ENCODE measurements at regions not wholly inside any gene's neighbourhood (a gene's known extent, or its start where the extent isn't known, plus 50 kb on each side); places are given as distances from the start of the nearest gene placed in this dataset.
"Not testable (repeated sequence)": the region's sequence is repeated elsewhere in the genome, so short reads cannot be mapped to it uniquely, and the experiment has no call there.

GRCh38 chr2:75379476-75380210, 180.3 kb upstream of the TACR1 start:
- Histone ChIP-seq H3K27me3 (ENCODE audit: control insufficient read depth in 1 of 2, insufficient read depth in 2 of 2, low read length in 2 of 2) (no peaks in the 10 kb centered on the region), H3K9me3 (ENCODE audit: control insufficient read depth in 1 of 2, insufficient read depth in 1 of 2, low read length in 2 of 2) (peaks cover 0 to 5% of the 10 kb centered on the region in 2 experiments), H3K27ac (ENCODE audit: low read depth in 1 of 2, low read length in 2 of 2) (no peak overlapping the region), H3K36me3 (ENCODE audit: insufficient read depth, low read length) (no peaks in the 10 kb centered on the region), H3K4me1 (ENCODE audit: insufficient read depth, low read length) (no peaks in the 10 kb centered on the region), H3K4me3 (ENCODE audit: low read length) (no peak overlapping the region)
- peaks cover 22% of the 10 kb centered on the region for H3K36me3 Mint-ChIP-seq (ENCODE audit: low read depth)
- no peak overlapping the region for H3K4me3 Mint-ChIP-seq
- CTCF ChIA-PET = no interaction called here
- TF ChIP-seq CTCF (IDR thresholded peaks at IDR 0.05) = no peak
- H3K27ac Mint-ChIP-seq = no peak overlapping the region
- H3K9me3 Mint-ChIP-seq = peaks cover 2% of the 10 kb centered on the region
- DNase-seq (no peak), ATAC-seq (ENCODE audit: poor library complexity) (no peak)
- POLR2A ChIA-PET = no interaction called here
- no peaks in the 10 kb centered on the region for H3K27me3 Mint-ChIP-seq
- H3K4me1 Mint-ChIP-seq (ENCODE audit: low read depth) = no peaks in the 10 kb centered on the region
- intact Hi-C loops (cut with DNase I, micrococcal nuclease) = no loop called here

- Histone ChIP-seq H3K36me3 (ENCODE audit: insufficient read depth, low read length) (no peaks in the 10 kb centered on the region), H3K4me1 (ENCODE audit: insufficient read depth, low read length) (no peaks in the 10 kb centered on the region), H3K9me3 (ENCODE audit: control insufficient read depth in 1 of 2, insufficient read depth in 1 of 2, low read length in 2 of 2) (peaks cover 0 to 6% of the 10 kb centered on the region in 2 experiments), H3K27ac (ENCODE audit: low read depth in 1 of 2, low read length in 2 of 2) (no peak overlapping the region), H3K27me3 (ENCODE audit: control insufficient read depth in 1 of 2, insufficient read depth in 2 of 2, low read length in 2 of 2) (no peaks in the 10 kb centered on the region), H3K4me3 (ENCODE audit: low read length) (no peak overlapping the region)
- Mint-ChIP-seq H3K36me3 (ENCODE audit: low read depth) (peaks cover 26% of the 10 kb centered on the region), H3K4me3 (no peak overlapping the region), H3K4me1 (ENCODE audit: low read depth) (no peaks in the 10 kb centered on the region), H3K27ac (no peak overlapping the region), H3K27me3 (no peaks in the 10 kb centered on the region), H3K9me3 (peaks cover 5% of the 10 kb centered on the region)
- ATAC-seq (ENCODE audit: poor library complexity) (no peak), DNase-seq (no peak)
- intact Hi-C loops (cut with DNase I, micrococcal nuclease) = no loop called here
- POLR2A ChIA-PET = no interaction called here
- TF ChIP-seq CTCF (IDR thresholded peaks at IDR 0.05) = no peak
- CTCF ChIA-PET = no interaction called here
Measured at GRCh38 chr2:75375646-75376582, 176.6 kb upstream of the TACR1 start.

- H3K4me3 ChIP-seq (ENCODE audit: low read length); POLR2A ChIA-PET; H3K4me1 ChIP-seq (ENCODE audit: insufficient read depth, low read length); H3K27me3 Mint-ChIP-seq; H3K4me1 Mint-ChIP-seq (ENCODE audit: low read depth); ATAC-seq (ENCODE audit: poor library complexity); CTCF ChIA-PET; intact Hi-C loops (cut with DNase I, micrococcal nuclease); H3K9me3 Mint-ChIP-seq; H3K27ac ChIP-seq (ENCODE audit: low read depth in 1 of 2, low read length in 2 of 2); H3K36me3 ChIP-seq (ENCODE audit: insufficient read depth, low read length); H3K9me3 ChIP-seq (ENCODE audit: control insufficient read depth in 1 of 2, insufficient read depth in 1 of 2, low read length in 2 of 2); H3K27me3 ChIP-seq (ENCODE audit: control insufficient read depth in 1 of 2, insufficient read depth in 2 of 2, low read length in 2 of 2); H3K4me3 Mint-ChIP-seq; H3K27ac Mint-ChIP-seq: not testable (repeated sequence)
- peak in 2 of 14 experiments; percentile 11 to 13 for DNase-seq
- peaks cover 26% of the 10 kb centered on the region for H3K36me3 Mint-ChIP-seq (ENCODE audit: low read depth)
Measured at GRCh38 chr2:75374414-75374957, 175.2 kb upstream of the TACR1 start.

Data from CD4-positive, alpha-beta T cell (primary cell).